ENCODE measurements at regions not wholly inside any gene's neighbourhood (a gene's known extent, or its start where the extent isn't known, plus 50 kb on each side); places are given as distances from the start of the nearest gene placed in this dataset.

GRCh38 chr18:24972577-24972976 lies 379.4 kb downstream of the ZNF521 start:
- TF ChIP-seq POLR2AphosphoS5 (IDR thresholded peaks at IDR 0.05; ENCODE audit: low read depth, low read length): no peak
- TF ChIP-seq TAF1 (IDR thresholded peaks at IDR 0.05; ENCODE audit: borderline replicate concordance, insufficient read depth, low read length): no peak
- no peak for TF ChIP-seq REST (IDR thresholded peaks at IDR 0.05; ENCODE audit: insufficient read depth in 1 of 2, low read depth in 2 of 2, low read length in 2 of 2)
